Right lung (tissue), 2 donors: ENCODE measurements at regions not wholly inside any gene's neighbourhood (a gene's known extent, or its start where the extent isn't known, plus 50 kb on each side); places are given as distances from the start of the nearest gene placed in this dataset.
A peak's percentile ranks its signal among the peaks of the same experiment; 100 is the strongest.
"Not testable (repeated sequence)": the region's sequence is repeated elsewhere in the genome, so short reads cannot be mapped to it uniquely, and the experiment has no call there.

Source experiments
- DNase-seq, 2 donors: peaks; one replicate each; pipeline ENCODE4 v3.0.0-alpha.2; 2013

GRCh38 chr5:166286832-166287231 is 2004.6 kb upstream of the WWC1 start:
- no peak for DNase-seq

DNA sequence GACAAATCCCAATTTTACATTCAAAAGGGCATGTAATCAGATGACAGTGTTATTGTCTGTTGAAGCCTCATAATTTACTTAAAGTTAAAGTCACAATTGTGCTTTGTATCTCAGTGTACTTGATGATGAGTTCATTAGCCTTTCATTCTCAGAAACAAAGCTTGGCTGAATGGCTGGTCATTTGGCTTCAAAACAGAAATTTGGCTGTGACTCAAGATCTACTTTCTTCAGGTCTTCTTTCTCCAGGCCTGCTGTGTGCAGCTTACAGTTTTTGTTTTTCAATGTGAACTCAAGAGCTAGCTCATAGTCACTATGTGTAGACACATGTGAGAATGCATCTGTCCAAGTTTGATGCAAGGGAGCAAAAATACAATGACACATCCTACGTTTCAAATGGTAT is 2003.6 kb upstream of the WWC1 start:
- no peak for DNase-seq

GRCh38 chr5:166291800-166292199 is 1999.6 kb upstream of the WWC1 start:
- not testable (repeated sequence) for DNase-seq

DNA sequence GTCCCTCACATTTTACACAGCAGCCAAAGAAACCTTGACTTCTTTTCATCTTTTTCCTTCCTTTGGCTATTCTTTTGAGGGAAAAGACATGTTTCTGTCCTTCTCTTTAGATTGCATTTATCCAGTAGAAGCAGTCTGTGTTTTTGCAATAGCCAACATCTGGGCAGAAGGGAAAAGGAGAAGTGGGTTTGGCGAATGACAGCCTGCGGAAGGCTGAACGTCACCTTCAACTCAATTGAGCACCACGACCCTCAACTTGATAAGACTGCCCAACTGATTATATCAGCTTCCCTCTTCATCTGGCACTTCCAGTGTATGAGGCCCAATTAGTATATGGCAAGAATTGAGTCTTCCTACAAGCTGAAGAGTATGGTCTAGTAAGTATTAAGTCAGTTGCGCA is 1997.6 kb upstream of the WWC1 start:
- no peak for DNase-seq

DNA sequence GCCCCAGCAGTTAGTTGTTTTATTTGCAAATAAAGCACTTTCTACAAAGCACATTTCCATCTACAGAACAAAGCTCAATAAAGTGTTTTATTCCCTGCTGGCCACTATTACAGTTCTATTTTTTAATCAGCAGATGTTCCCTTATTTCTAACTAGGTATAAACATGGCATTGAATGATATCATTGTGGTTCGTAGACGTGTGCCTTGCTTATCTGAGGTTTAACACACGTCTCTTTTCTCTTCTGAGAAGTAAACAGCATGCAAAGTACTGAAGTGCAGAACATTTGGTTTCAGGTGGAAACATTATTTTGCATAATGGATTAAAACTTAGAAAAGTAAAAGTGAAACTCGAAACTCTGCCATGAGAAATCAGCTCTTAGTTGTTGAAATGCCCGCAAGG is 1989.3 kb upstream of the WWC1 start:
- no peak for DNase-seq

GRCh38 chr5:166317425-166317824 is 1974.0 kb upstream of the WWC1 start:
- no peak for DNase-seq

GRCh38 chr5:166320920-166321480 is 1970.4 kb upstream of the WWC1 start:
- no peak for DNase-seq

GRCh38 chr5:166324372-166324771 is 1967.1 kb upstream of the WWC1 start:
- DNase-seq, result no peak

GRCh38 chr5:166329149-166329800 is 1962.2 kb upstream of the WWC1 start:
- no peak for DNase-seq

DNA sequence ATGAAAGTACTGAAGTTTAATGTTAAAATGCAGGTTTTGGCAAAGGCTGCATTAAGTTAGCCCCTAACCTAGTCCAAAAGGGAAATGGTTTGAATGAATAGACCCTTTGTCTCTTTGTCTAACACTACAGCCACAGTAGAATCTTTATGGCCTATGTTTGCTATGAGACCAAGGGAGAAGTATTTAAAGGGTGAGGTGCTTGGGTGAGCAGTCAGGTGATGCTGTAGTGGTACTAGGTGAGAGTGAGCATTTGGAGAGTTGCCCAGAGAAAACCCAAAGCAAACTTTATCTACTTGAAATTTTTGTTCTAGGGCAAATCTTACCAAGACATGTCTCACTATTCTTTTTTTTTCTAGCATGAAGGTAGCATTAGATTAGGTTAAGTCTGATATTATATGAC is 1961.4 kb upstream of the WWC1 start:
- DNase-seq, result peak; percentile 20 to 23

- no peak for DNase-seq
Measured at GRCh38 chr5:166331521-166331920, 1959.9 kb upstream of the WWC1 start.

GRCh38 chr5:166338801-166339200 is 1952.6 kb upstream of the WWC1 start:
- DNase-seq, result no peak

DNA sequence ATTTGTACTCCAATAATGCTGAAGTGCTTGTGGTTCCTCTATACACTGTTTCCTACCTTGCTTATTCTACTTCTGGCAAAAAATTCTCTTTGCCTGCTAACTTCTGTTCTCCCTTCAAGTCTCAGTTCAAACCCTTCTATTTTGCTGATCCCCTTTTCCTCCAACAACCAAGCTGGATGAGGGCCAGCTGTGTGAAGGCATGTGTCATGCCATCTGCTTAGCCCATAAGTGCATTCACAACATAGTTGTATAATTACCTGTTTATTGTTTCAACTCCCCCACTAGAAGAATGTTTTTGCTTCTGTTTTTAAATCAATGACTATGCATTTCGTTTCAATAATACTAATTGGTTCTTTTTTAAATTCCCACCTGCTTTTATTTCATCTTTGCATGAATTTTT is 1951.4 kb upstream of the WWC1 start:
- no peak for DNase-seq

DNA sequence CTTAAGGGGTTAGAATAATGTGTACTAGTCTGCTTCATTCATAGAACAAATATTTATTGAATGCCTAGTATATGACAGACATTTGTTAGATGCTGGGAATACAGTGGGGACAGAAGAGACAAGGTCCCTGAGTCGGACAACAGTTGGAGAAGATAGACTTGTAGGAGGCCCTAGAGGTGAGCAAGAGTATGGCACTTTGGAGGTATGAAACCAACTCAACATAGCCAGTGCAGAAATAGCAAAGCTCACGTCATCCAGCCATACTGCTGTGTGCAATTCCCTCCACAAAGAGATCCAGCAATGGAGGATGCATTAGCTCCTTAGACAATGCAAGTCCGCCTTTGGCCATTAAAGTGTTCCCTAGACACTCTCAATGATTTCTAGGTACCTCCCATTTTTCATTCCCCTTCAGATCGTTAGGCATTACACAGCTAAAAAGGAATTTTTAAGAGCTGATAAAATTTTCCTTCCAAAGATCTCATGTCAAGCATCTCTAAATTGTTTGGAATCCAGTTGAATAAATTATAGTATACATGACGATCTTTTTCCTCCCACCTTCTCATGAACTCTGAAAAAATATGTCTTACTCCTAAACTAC is 1949.6 kb upstream of the WWC1 start:
- no peak for DNase-seq

GRCh38 chr5:166342402-166342801 is 1949.0 kb upstream of the WWC1 start:
- DNase-seq, result no peak

GRCh38 chr5:166346726-166347374 is 1944.6 kb upstream of the WWC1 start:
- DNase-seq, result no peak

- no peak for DNase-seq
Measured at GRCh38 chr5:166349046-166349445, 1942.4 kb upstream of the WWC1 start.

DNA sequence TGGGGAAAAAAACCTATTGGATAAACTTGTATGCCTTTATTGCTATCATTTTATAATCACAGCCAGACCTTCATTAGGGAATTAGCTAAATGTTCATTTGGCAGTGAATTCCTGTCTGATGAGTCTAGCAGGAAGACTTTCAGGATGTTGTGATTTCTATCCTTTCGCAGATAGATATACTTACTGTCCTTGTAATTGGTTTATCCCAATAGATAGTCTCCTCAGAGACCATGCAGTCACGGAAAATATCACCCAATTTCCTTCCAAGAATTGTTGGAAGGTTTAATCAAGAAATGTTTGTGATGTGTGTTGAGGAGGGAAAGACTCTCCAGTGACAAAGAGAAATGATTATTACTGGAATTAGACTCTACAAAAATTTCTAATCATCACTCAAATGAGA is 1937.9 kb upstream of the WWC1 start:
- DNase-seq, result no peak

GRCh38 chr5:166354332-166354731 is 1937.1 kb upstream of the WWC1 start:
- no peak for DNase-seq

DNA sequence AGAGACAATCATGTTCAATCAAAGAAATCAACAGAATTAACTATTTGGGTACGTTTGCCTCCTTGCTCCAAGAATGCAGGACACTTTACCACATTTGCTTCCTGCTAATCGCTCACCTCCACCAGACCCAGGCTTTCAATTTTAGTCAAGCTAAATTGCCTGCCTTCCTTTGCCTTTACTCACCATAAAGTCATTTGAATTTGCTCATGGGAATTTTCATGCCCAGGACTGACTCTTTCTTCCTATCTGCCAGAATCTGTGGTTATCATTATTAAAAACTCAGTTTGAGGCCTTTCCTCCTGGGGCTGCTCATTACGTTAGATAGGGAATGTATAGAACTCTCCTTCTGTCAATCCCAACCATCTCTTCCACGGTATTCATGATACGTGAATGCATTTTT is 1935.3 kb upstream of the WWC1 start:
- DNase-seq, result no peak

DNA sequence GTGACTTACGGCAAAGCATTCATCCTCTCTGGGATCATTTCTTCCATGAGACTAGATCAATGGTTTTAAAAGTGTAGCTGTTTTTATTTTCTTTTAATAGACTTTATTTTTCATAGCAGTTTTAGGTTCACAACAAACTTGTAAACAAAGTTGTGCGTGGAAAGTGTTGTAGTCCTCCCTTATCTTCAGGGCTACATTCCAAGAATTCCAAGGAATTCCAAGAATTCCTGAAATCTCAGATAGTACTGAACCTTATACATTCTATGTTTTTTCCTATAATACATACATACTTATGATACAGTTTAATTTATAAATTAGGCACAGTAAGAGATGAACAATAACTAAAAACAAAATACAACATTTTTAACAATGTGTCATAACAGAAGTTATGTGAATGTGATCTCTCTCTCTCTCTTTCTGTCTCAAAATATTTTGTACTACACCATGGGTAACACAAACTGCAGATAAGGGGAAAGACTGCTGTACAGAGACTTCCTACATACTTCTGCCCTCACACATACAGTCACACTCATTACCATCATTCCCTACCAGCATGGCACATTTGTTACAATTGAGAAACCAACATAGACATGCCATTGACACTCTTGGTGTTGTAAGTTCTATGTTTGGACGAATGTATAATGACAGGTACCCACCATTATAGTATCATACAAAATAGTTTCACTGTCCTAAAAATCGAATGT is 1933.2 kb upstream of the WWC1 start:
- DNase-seq, result no peak

- no peak for DNase-seq
Measured at GRCh38 chr5:166363087-166363760, 1928.2 kb upstream of the WWC1 start.
